Mesenchymal stem cell (in vitro differentiated cells and primary cell): ENCODE measurements at regions not wholly inside any gene's neighbourhood (a gene's known extent, or its start where the extent isn't known, plus 50 kb on each side); places are given as distances from the start of the nearest gene placed in this dataset.

Experiments used
- DNase-seq: peaks from one replicate; pipeline ENCODE4 v3.0.0-alpha.2; 2013
- H2AFZ ChIP-seq: one replicate; pipeline ENCODE4 v1.6.1; 2013; ENCODE audit warnings: low read depth, mild to moderate bottlenecking, control low read depth, inconsistent platforms, low read length, moderate library complexity
- H2AK5ac ChIP-seq: 2 replicates; pipeline ENCODE4 v1.6.1; 2013; ENCODE audit warnings: low read length, moderate library complexity, mild to moderate bottlenecking, inconsistent platforms; ENCODE audit not compliant: severe bottlenecking
- H2BK120ac ChIP-seq: one replicate; pipeline ENCODE4 v1.6.1; 2013; ENCODE audit warnings: low read depth, mild to moderate bottlenecking, inconsistent platforms, low read length, moderate library complexity
- H2BK12ac ChIP-seq, 2 experiments: one replicate each; pipeline ENCODE4 v1.6.1; 2013; ENCODE audit warnings: inconsistent platforms in 2 of 2, low read length in 2 of 2, mild to moderate bottlenecking in 2 of 2, moderate library complexity in 2 of 2, control low read depth in 1 of 2
- H2BK15ac ChIP-seq: one replicate; pipeline ENCODE4 v1.6.1; 2013; ENCODE audit warnings: mild to moderate bottlenecking, low read depth, inconsistent platforms; ENCODE audit not compliant: poor library complexity, severe bottlenecking
- H2BK5ac ChIP-seq: 2 replicates; pipeline ENCODE4 v1.6.1; 2013; ENCODE audit warnings: low read depth, mild to moderate bottlenecking, low read length, control low read depth, inconsistent platforms; ENCODE audit not compliant: poor library complexity, severe bottlenecking
- H3K14ac ChIP-seq, 2 experiments: one replicate each; pipeline ENCODE4 v1.6.1; 2013; ENCODE audit warnings: inconsistent platforms in 2 of 2, low read length in 2 of 2, control low read depth in 1 of 2, mild to moderate bottlenecking in 1 of 2, moderate library complexity in 1 of 2
- H3K18ac ChIP-seq, 2 experiments: one replicate each; pipeline ENCODE4 v1.6.1; 2013; ENCODE audit warnings: inconsistent platforms in 2 of 2, low read length in 2 of 2, control low read depth in 1 of 2, low read depth in 1 of 2, mild to moderate bottlenecking in 1 of 2
- H3K23ac ChIP-seq, 2 experiments: one replicate each; pipeline ENCODE4 v1.6.1; 2013; ENCODE audit warnings: inconsistent platforms in 2 of 2, low read length in 2 of 2, mild to moderate bottlenecking in 2 of 2, moderate library complexity in 2 of 2, control low read depth in 1 of 2
- H3K27ac ChIP-seq: 2 replicates; pipeline ENCODE4 v1.5.1; 2013; ENCODE audit warnings: mild to moderate bottlenecking, moderate library complexity, low read length, control low read depth, inconsistent platforms; ENCODE audit not compliant: poor library complexity, severe bottlenecking
- H3K27me3 ChIP-seq, 2 experiments: 2 replicates each; pipeline versions ENCODE4 v1.6.1 to v1.7.0; 2013; ENCODE audit warnings: low read length in 2 of 2, mild to moderate bottlenecking in 2 of 2, moderate library complexity in 2 of 2, control low read depth in 1 of 2, inconsistent platforms in 1 of 2; ENCODE audit not compliant: control insufficient read depth in 1 of 2, insufficient read depth in 1 of 2
- H3K36me3 ChIP-seq, 2 experiments: 2 replicates each; pipeline versions ENCODE4 v1.6.1 to v1.7.0; 2013; ENCODE audit warnings: low read length in 2 of 2, control low read depth in 1 of 2, inconsistent platforms in 1 of 2, low read depth in 1 of 2, mild to moderate bottlenecking in 1 of 2; ENCODE audit not compliant: insufficient read depth in 2 of 2, control insufficient read depth in 1 of 2
- H3K4ac ChIP-seq, 2 experiments: one replicate each; pipeline ENCODE4 v1.6.1; 2013; ENCODE audit warnings: inconsistent platforms in 2 of 2, low read length in 2 of 2, mild to moderate bottlenecking in 2 of 2, moderate library complexity in 2 of 2, control low read depth in 1 of 2, low read depth in 1 of 2
- H3K4me1 ChIP-seq: 2 replicates; pipeline ENCODE4 v1.6.1; 2013; ENCODE audit warnings: low read depth, low read length, control low read depth; ENCODE audit not compliant: control insufficient read depth, insufficient read depth
- H3K4me2 ChIP-seq: 2 replicates; pipeline ENCODE4 v1.6.1; 2013; ENCODE audit warnings: low read length, mild to moderate bottlenecking, inconsistent platforms; ENCODE audit not compliant: poor library complexity, severe bottlenecking
- H3K4me3 ChIP-seq, 2 experiments: 2 replicates each; pipeline versions ENCODE4 v1.5.1 to v1.7.0; 2013; ENCODE audit warnings: low read length in 2 of 2, mild to moderate bottlenecking in 2 of 2, control low read depth in 1 of 2, low read depth in 1 of 2; ENCODE audit not compliant: insufficient read depth in 1 of 2
- H3K79me1 ChIP-seq: replicated peaks from 2 replicates; pipeline ENCODE4 v1.6.1; 2013; ENCODE audit warnings: mild to moderate bottlenecking, control low read depth, low read length, inconsistent platforms; ENCODE audit not compliant: poor library complexity, severe bottlenecking
- H3K9ac ChIP-seq: 2 replicates; pipeline ENCODE4 v1.7.0; 2013; ENCODE audit warnings: mild to moderate bottlenecking, low read length, moderate library complexity
- H3K9me3 ChIP-seq: 2 replicates; pipeline ENCODE4 v1.7.0; 2013; ENCODE audit warnings: mild to moderate bottlenecking, low read length; ENCODE audit not compliant: control insufficient read depth
- H4K8ac ChIP-seq: one replicate; pipeline ENCODE4 v1.6.1; 2013; ENCODE audit warnings: inconsistent platforms, mild to moderate bottlenecking, low read length, moderate library complexity
- H4K91ac ChIP-seq: one replicate; pipeline ENCODE4 v1.6.1; 2013; ENCODE audit warnings: mild to moderate bottlenecking, low read length, inconsistent platforms
- WGBS: methylation state at CpG from one replicate; pipeline ENCODE4 v1.1.7; 2013; ENCODE audit warnings: mixed read lengths; 5-methylcytosine and 5-hydroxymethylcytosine counted together

- WGBS = 10% methylated on average over 72 of the region's 75 CpGs
- Histone ChIP-seq H2BK12ac (no peak overlapping the region), H2BK120ac (no peak overlapping the region), H3K4me1 (peaks cover 27% of the 10 kb centered on the region), H3K9me3 (no peaks in the 10 kb centered on the region), H3K14ac (peak overlapping the region in 1 of 2 experiments; percentile 19), H4K91ac (no peak overlapping the region), H2AK5ac (no peak overlapping the region), H2BK15ac (no peak overlapping the region), H3K9ac (no peak overlapping the region), H3K27ac (no peak overlapping the region), H3K4ac (no peak overlapping the region), H3K36me3 (no peaks in the 10 kb centered on the region), H3K4me2 (peak overlapping the region; percentile 55), H3K18ac (no peak overlapping the region), H4K8ac (no peak overlapping the region), H2BK5ac (no peak overlapping the region), H3K23ac (peak overlapping the region in 1 of 2 experiments; percentile 6), H2AFZ (no peak overlapping the region), H3K27me3 (peaks cover 91 to 93% of the 10 kb centered on the region in 2 experiments), H3K4me3 (peak overlapping the region; percentile 49 to 66), H3K79me1 (no peaks in the 10 kb centered on the region)
- no peak for DNase-seq
These were observed 75.8 kb upstream of the EN2 start for GRCh38 chr7:155381852-155382801.

GRCh38 chr7:155382802-155383171 lies 75.1 kb upstream of the EN2 start:
- Histone ChIP-seq H3K18ac (no peak overlapping the region), H3K23ac (no peak overlapping the region), H2AK5ac (no peak overlapping the region), H3K9me3 (no peaks in the 10 kb centered on the region), H3K79me1 (no peaks in the 10 kb centered on the region), H3K27me3 (peaks cover 91 to 93% of the 10 kb centered on the region in 2 experiments), H4K8ac (no peak overlapping the region), H2BK120ac (no peak overlapping the region), H3K4me2 (no peak overlapping the region), H3K9ac (no peak overlapping the region), H4K91ac (no peak overlapping the region), H3K14ac (no peak overlapping the region), H3K4ac (no peak overlapping the region), H2BK15ac (no peak overlapping the region), H2BK12ac (no peak overlapping the region), H2AFZ (no peak overlapping the region), H2BK5ac (no peak overlapping the region), H3K4me3 (no peak overlapping the region), H3K4me1 (peaks cover 23% of the 10 kb centered on the region), H3K27ac (no peak overlapping the region), H3K36me3 (no peaks in the 10 kb centered on the region)
- DNase-seq = no peak
- 18% methylated on average over 4 of the region's 5 CpGs for WGBS

DNA sequence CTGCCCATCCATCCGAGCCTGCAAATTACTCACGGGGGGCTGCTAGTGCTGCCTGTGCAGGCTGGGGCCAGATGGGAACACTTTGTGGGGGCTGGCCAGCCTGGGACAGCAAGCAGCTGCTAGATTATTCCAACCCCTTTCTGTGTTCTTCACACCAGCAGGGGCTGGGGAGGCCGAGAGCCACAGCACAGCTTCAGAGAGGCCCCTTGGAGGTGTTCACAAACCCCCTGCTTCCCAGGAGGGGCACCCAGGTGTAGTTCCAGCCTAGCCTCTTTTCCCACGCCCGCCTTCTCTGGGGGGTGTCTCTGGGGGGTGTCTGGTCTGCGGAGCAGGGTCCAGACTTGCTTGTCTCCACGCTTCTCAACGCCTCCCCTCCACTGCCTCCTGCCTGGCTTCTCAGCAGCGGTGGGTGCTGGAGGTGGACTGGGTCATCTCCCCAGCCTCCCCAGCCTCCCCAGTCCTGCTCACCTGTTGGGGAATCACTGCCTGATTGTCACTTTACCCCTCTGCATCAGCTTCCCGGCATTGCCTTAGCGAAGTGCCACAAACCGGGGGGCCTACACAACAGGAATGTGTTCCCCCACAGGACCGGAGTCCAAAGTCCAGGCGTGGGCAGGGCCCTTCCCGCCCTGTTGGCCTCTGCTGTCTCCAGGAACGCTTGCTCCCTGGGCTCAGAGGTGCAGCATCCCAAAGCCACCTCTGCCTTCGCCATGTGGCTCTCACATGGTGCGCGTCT lies 74.0 kb upstream of the EN2 start:
- Histone ChIP-seq H2AK5ac (no peak overlapping the region), H2BK12ac (no peak overlapping the region), H2BK120ac (no peak overlapping the region), H3K18ac (no peak overlapping the region), H3K23ac (no peak overlapping the region), H3K79me1 (no peaks in the 10 kb centered on the region), H3K14ac (no peak overlapping the region), H3K4me3 (no peak overlapping the region), H3K4ac (no peak overlapping the region), H3K9ac (no peak overlapping the region), H3K4me2 (no peak overlapping the region), H4K8ac (no peak overlapping the region), H2AFZ (no peak overlapping the region), H3K4me1 (peaks cover 18% of the 10 kb centered on the region), H3K27ac (no peak overlapping the region), H3K9me3 (no peaks in the 10 kb centered on the region), H2BK5ac (no peak overlapping the region), H2BK15ac (no peak overlapping the region), H3K27me3 (peaks cover 87 to 93% of the 10 kb centered on the region in 2 experiments), H4K91ac (no peak overlapping the region), H3K36me3 (no peaks in the 10 kb centered on the region)
- no peak for DNase-seq
- 80% methylated on average over 19 of the region's 19 CpGs for WGBS

- Histone ChIP-seq H3K18ac (no peak overlapping the region), H3K9me3 (no peaks in the 10 kb centered on the region), H3K4me2 (no peak overlapping the region), H3K23ac (no peak overlapping the region), H3K79me1 (no peaks in the 10 kb centered on the region), H3K4ac (no peak overlapping the region), H3K9ac (no peak overlapping the region), H3K27me3 (peaks cover 84 to 90% of the 10 kb centered on the region in 2 experiments), H4K8ac (no peak overlapping the region), H4K91ac (no peak overlapping the region), H3K27ac (no peak overlapping the region), H3K36me3 (no peaks in the 10 kb centered on the region), H3K14ac (no peak overlapping the region), H2AK5ac (no peak overlapping the region), H3K4me1 (peaks cover 18% of the 10 kb centered on the region), H2BK12ac (no peak overlapping the region), H2BK5ac (no peak overlapping the region), H2BK15ac (no peak overlapping the region), H3K4me3 (no peak overlapping the region), H2AFZ (no peak overlapping the region), H2BK120ac (no peak overlapping the region)
- no peak for DNase-seq
- 87% methylated on average over 8 of the region's 8 CpGs for WGBS
These were observed 73.2 kb upstream of the EN2 start for GRCh38 chr7:155384751-155385150.
